ENCODE measurements at regions not wholly inside any gene's neighbourhood (a gene's known extent, or its start where the extent isn't known, plus 50 kb on each side); places are given as distances from the start of the nearest gene placed in this dataset.

- TF ChIP-seq PRDM15 (CRISPR knock-in tag; IDR thresholded peaks at IDR 0.05) (no peak), ZBTB40 (IDR thresholded peaks at IDR 0.05; ENCODE audit: borderline replicate concordance) (no peak), ETV6 (conservative IDR thresholded peaks at IDR 0.05 in 1 of 2, IDR thresholded peaks at IDR 0.05 in 1 of 2; ENCODE audit: borderline replicate concordance in 1 of 2, low read depth in 1 of 2) (no peak), BCL11A (IDR thresholded peaks at IDR 0.05; ENCODE audit: low read depth, low read length) (no peak), CREM (IDR thresholded peaks at IDR 0.05; ENCODE audit: low read depth) (no peak), YY1 (IDR thresholded peaks at IDR 0.05; ENCODE audit: low read depth, low read length) (no peak), RFX5 (IDR thresholded peaks at IDR 0.05; ENCODE audit: low read depth, low read length) (no peak), CEBPZ (IDR thresholded peaks at IDR 0.05; ENCODE audit: low read depth, low read length) (no peak), HDGF (IDR thresholded peaks at IDR 0.05) (no peak), EGR1 (IDR thresholded peaks at IDR 0.05; ENCODE audit: borderline replicate concordance in 1 of 2, low read depth in 2 of 2, low read length in 2 of 2) (no peak), CBFB (IDR thresholded peaks at IDR 0.05; ENCODE audit: low read depth) (no peak)
These were observed 68.9 kb upstream of the KCNQ5 start (continued) for GRCh38 chr6:72552938-72553337.
